ENCODE measurements at regions not wholly inside any gene's neighbourhood (a gene's known extent, or its start where the extent isn't known, plus 50 kb on each side); places are given as distances from the start of the nearest gene placed in this dataset.

GRCh38 chr1:47631411-47631995 lies 193.7 kb downstream of the FOXD2 start:
- DNase-seq (ENCODE audit: low read depth, low spot score): no peak
- in situ Hi-C loops (cut with HindIII; ENCODE audit: low pct_unique_long_range_greater_than_20kb, low sequenced_read_pairs): no loop called here

- no peak for DNase-seq (ENCODE audit: low read depth, low spot score)
- in situ Hi-C loops (cut with HindIII; ENCODE audit: low pct_unique_long_range_greater_than_20kb, low sequenced_read_pairs): no loop called here
Observed at GRCh38 chr1:47635111-47635510, 197.3 kb downstream of the FOXD2 start.

- in situ Hi-C loops (cut with HindIII; ENCODE audit: low pct_unique_long_range_greater_than_20kb, low sequenced_read_pairs): no loop called here
- DNase-seq (ENCODE audit: low read depth, low spot score): no peak
Observed at GRCh38 chr1:47635597-47635996, 197.8 kb downstream of the FOXD2 start.

GRCh38 chr1:47637111-47637685 lies 199.4 kb downstream of the FOXD2 start:
- DNase-seq (ENCODE audit: low read depth, low spot score): no peak
- in situ Hi-C loops (cut with HindIII; ENCODE audit: low pct_unique_long_range_greater_than_20kb, low sequenced_read_pairs): no loop called here

GRCh38 chr1:47638240-47638639 lies 200.4 kb downstream of the FOXD2 start:
- in situ Hi-C loops (cut with HindIII; ENCODE audit: low pct_unique_long_range_greater_than_20kb, low sequenced_read_pairs): no loop called here
- no peak for DNase-seq (ENCODE audit: low read depth, low spot score)

GRCh38 chr1:47638713-47639112 lies 200.9 kb downstream of the FOXD2 start:
- in situ Hi-C loops (cut with HindIII; ENCODE audit: low pct_unique_long_range_greater_than_20kb, low sequenced_read_pairs): no loop called here

GRCh38 chr1:47643306-47644211 lies 205.7 kb downstream of the FOXD2 start:
- in situ Hi-C loops (cut with HindIII; ENCODE audit: low pct_unique_long_range_greater_than_20kb, low sequenced_read_pairs): no loop called here
- no peak for DNase-seq (ENCODE audit: low read depth, low spot score)

More at GRCh38 chr1:47638713-47639112, 200.9 kb downstream of the FOXD2 start:
- DNase-seq (ENCODE audit: low read depth, low spot score): no peak

GRCh38 chr1:47644212-47644573 lies 206.3 kb downstream of the FOXD2 start:
- in situ Hi-C loops (cut with HindIII; ENCODE audit: low pct_unique_long_range_greater_than_20kb, low sequenced_read_pairs): no loop called here
- DNase-seq (ENCODE audit: low read depth, low spot score): no peak

GRCh38 chr1:47645151-47645550 lies 207.3 kb downstream of the FOXD2 start:
- in situ Hi-C loops (cut with HindIII; ENCODE audit: low pct_unique_long_range_greater_than_20kb, low sequenced_read_pairs): no loop called here
- no peak for DNase-seq (ENCODE audit: low read depth, low spot score)

- DNase-seq (ENCODE audit: low read depth, low spot score): no peak
- in situ Hi-C loops (cut with HindIII; ENCODE audit: low pct_unique_long_range_greater_than_20kb, low sequenced_read_pairs): no loop called here
Observed at GRCh38 chr1:47646676-47647075, 208.8 kb downstream of the FOXD2 start.

- in situ Hi-C loops (cut with HindIII; ENCODE audit: low pct_unique_long_range_greater_than_20kb, low sequenced_read_pairs): no loop called here
- no peak for DNase-seq (ENCODE audit: low read depth, low spot score)
Observed at GRCh38 chr1:47647327-47647845, 209.5 kb downstream of the FOXD2 start.

GRCh38 chr1:47650205-47650604 lies 212.4 kb downstream of the FOXD2 start:
- in situ Hi-C loops (cut with HindIII; ENCODE audit: low pct_unique_long_range_greater_than_20kb, low sequenced_read_pairs): no loop called here
- no peak for DNase-seq (ENCODE audit: low read depth, low spot score)

GRCh38 chr1:47650611-47651010 lies 212.8 kb downstream of the FOXD2 start:
- in situ Hi-C loops (cut with HindIII; ENCODE audit: low pct_unique_long_range_greater_than_20kb, low sequenced_read_pairs): no loop called here
- DNase-seq (ENCODE audit: low read depth, low spot score): no peak

GRCh38 chr1:47651311-47652089 lies 213.7 kb downstream of the FOXD2 start:
- in situ Hi-C loops (cut with HindIII; ENCODE audit: low pct_unique_long_range_greater_than_20kb, low sequenced_read_pairs): no loop called here
- no peak for DNase-seq (ENCODE audit: low read depth, low spot score)

GRCh38 chr1:47655521-47656300 lies 217.9 kb downstream of the FOXD2 start:
- DNase-seq (ENCODE audit: low read depth, low spot score): no peak
- in situ Hi-C loops (cut with HindIII; ENCODE audit: low pct_unique_long_range_greater_than_20kb, low sequenced_read_pairs): no loop called here

- DNase-seq (ENCODE audit: low read depth, low spot score): no peak
- in situ Hi-C loops (cut with HindIII; ENCODE audit: low pct_unique_long_range_greater_than_20kb, low sequenced_read_pairs): no loop called here
Observed at GRCh38 chr1:47656719-47657685, 219.2 kb downstream of the FOXD2 start.
